SJCRH30 (cell line): ENCODE measurements at regions not wholly inside any gene's neighbourhood (a gene's known extent, or its start where the extent isn't known, plus 50 kb on each side); places are given as distances from the start of the nearest gene placed in this dataset.

Experiments used
- DNase-seq, 2 experiments: peaks; one replicate each; pipeline ENCODE4 v3.0.0-alpha.2; 2015 to 2020
- H3K27ac ChIP-seq: fragments of 250-450 bp; sonication (Bioruptor Pico); 2 replicates; pipeline ENCODE4 v1.5.1; 2020; ENCODE audit warnings: mild to moderate bottlenecking, moderate library complexity
- H3K27me3 ChIP-seq: fragments of 250-450 bp; sonication (Bioruptor Pico); 2 replicates; pipeline ENCODE4 v1.5.1; 2020; ENCODE audit warnings: mild to moderate bottlenecking, moderate library complexity
- H3K36me3 ChIP-seq: fragments of 250-450 bp; sonication (Bioruptor Pico); 2 replicates; pipeline ENCODE4 v1.5.1; 2020; ENCODE audit warnings: mild to moderate bottlenecking, moderate library complexity
- H3K4me1 ChIP-seq: fragments of 250-450 bp; sonication (Bioruptor Pico); 2 replicates; pipeline ENCODE4 v1.5.1; 2020; ENCODE audit warnings: mild to moderate bottlenecking, moderate library complexity
- H3K4me3 ChIP-seq: fragments of 250-450 bp; sonication (Bioruptor Pico); 2 replicates; pipeline ENCODE4 v1.5.1; 2020; ENCODE audit warnings: mild to moderate bottlenecking, moderate library complexity
- H3K9me3 ChIP-seq: fragments of 250-450 bp; sonication (Bioruptor Pico); replicated peaks from 2 replicates; pipeline ENCODE4 v1.5.1; 2020; ENCODE audit warnings: mild to moderate bottlenecking, moderate library complexity

- Histone ChIP-seq H3K9me3 (no peaks in the 10 kb centered on the region), H3K36me3 (no peaks in the 10 kb centered on the region), H3K27ac (no peak overlapping the region), H3K27me3 (no peaks in the 10 kb centered on the region), H3K4me1 (no peaks in the 10 kb centered on the region), H3K4me3 (no peak overlapping the region)
- no peak for DNase-seq
These were observed 353.5 kb upstream of the GOT2 start for GRCh38 chr16:59087641-59088040.

GRCh38 chr16:59067205-59067604 lies 333.1 kb upstream of the GOT2 start:
- no peak overlapping the region for H3K4me3 ChIP-seq
- H3K9me3 ChIP-seq = 0 out of 2 replicates have a peak, but pooled peaks cover 4% of the 10 kb centered on the region
- H3K27ac ChIP-seq = no peak overlapping the region
- DNase-seq = peak; percentile 8 to 23
- H3K4me1 ChIP-seq = peaks cover 6% of the 10 kb centered on the region
- H3K27me3 ChIP-seq = no peaks in the 10 kb centered on the region
- H3K36me3 ChIP-seq = no peaks in the 10 kb centered on the region

GRCh38 chr16:59060207-59060606 lies 326.1 kb upstream of the GOT2 start:
- Histone ChIP-seq H3K36me3 (no peaks in the 10 kb centered on the region), H3K4me1 (no peaks in the 10 kb centered on the region), H3K27ac (no peak overlapping the region), H3K9me3 (no peaks in the 10 kb centered on the region), H3K4me3 (no peak overlapping the region), H3K27me3 (no peaks in the 10 kb centered on the region)
- DNase-seq = no peak

- Histone ChIP-seq H3K4me3 (no peak overlapping the region), H3K27ac (no peak overlapping the region), H3K27me3 (no peaks in the 10 kb centered on the region), H3K9me3 (no peaks in the 10 kb centered on the region), H3K4me1 (no peaks in the 10 kb centered on the region), H3K36me3 (no peaks in the 10 kb centered on the region)
- DNase-seq = no peak
These were observed 324.1 kb upstream of the GOT2 start for GRCh38 chr16:59058250-59058649.

- no peak for DNase-seq
- no peaks in the 10 kb centered on the region for H3K9me3 ChIP-seq
These were observed 319.8 kb upstream of the GOT2 start for GRCh38 chr16:59053911-59054310.

GRCh38 chr16:59052231-59052630 lies 318.1 kb upstream of the GOT2 start:
- Histone ChIP-seq H3K27ac (no peak overlapping the region), H3K27me3 (no peaks in the 10 kb centered on the region), H3K36me3 (no peaks in the 10 kb centered on the region), H3K9me3 (no peaks in the 10 kb centered on the region), H3K4me1 (no peaks in the 10 kb centered on the region), H3K4me3 (no peak overlapping the region)
- DNase-seq = no peak

More at GRCh38 chr16:59053911-59054310, 319.8 kb upstream of the GOT2 start:
- Histone ChIP-seq H3K36me3 (no peaks in the 10 kb centered on the region), H3K4me1 (no peaks in the 10 kb centered on the region), H3K27me3 (no peaks in the 10 kb centered on the region), H3K4me3 (no peak overlapping the region), H3K27ac (no peak overlapping the region)

GRCh38 chr16:59048876-59049275 lies 314.8 kb upstream of the GOT2 start:
- no peaks in the 10 kb centered on the region for H3K36me3 ChIP-seq
- H3K4me1 ChIP-seq = no peaks in the 10 kb centered on the region
- no peak overlapping the region for H3K4me3 ChIP-seq
- no peak for DNase-seq
- no peaks in the 10 kb centered on the region for H3K9me3 ChIP-seq
- no peaks in the 10 kb centered on the region for H3K27me3 ChIP-seq
- no peak overlapping the region for H3K27ac ChIP-seq

- no peak overlapping the region for H3K4me3 ChIP-seq
- no peak for DNase-seq
These were observed 313.0 kb upstream of the GOT2 start for GRCh38 chr16:59047114-59047513.

GRCh38 chr16:59046335-59046734 lies 312.2 kb upstream of the GOT2 start:
- no peaks in the 10 kb centered on the region for H3K9me3 ChIP-seq
- no peak for DNase-seq
- no peak overlapping the region for H3K27ac ChIP-seq

More at GRCh38 chr16:59047114-59047513, 313.0 kb upstream of the GOT2 start:
- Histone ChIP-seq H3K27me3 (no peaks in the 10 kb centered on the region), H3K36me3 (no peaks in the 10 kb centered on the region), H3K27ac (no peak overlapping the region), H3K4me1 (no peaks in the 10 kb centered on the region), H3K9me3 (no peaks in the 10 kb centered on the region)

GRCh38 chr16:59045501-59045900 lies 311.4 kb upstream of the GOT2 start:
- H3K4me1 ChIP-seq = no peaks in the 10 kb centered on the region
- no peaks in the 10 kb centered on the region for H3K36me3 ChIP-seq
- DNase-seq = no peak
- no peak overlapping the region for H3K27ac ChIP-seq
- no peak overlapping the region for H3K4me3 ChIP-seq
- no peaks in the 10 kb centered on the region for H3K9me3 ChIP-seq
- H3K27me3 ChIP-seq = no peaks in the 10 kb centered on the region

More at GRCh38 chr16:59046335-59046734, 312.2 kb upstream of the GOT2 start:
- no peaks in the 10 kb centered on the region for H3K36me3 ChIP-seq
- no peaks in the 10 kb centered on the region for H3K4me1 ChIP-seq
- no peaks in the 10 kb centered on the region for H3K27me3 ChIP-seq
- H3K4me3 ChIP-seq = no peak overlapping the region

GRCh38 chr16:59044616-59045015 lies 310.5 kb upstream of the GOT2 start:
- H3K4me1 ChIP-seq = no peaks in the 10 kb centered on the region; the same call in 1 of the 2 replicates
- no peak for DNase-seq

GRCh38 chr16:59042301-59042700 lies 308.2 kb upstream of the GOT2 start:
- Histone ChIP-seq H3K4me3 (no peak overlapping the region), H3K9me3 (no peaks in the 10 kb centered on the region), H3K27me3 (no peaks in the 10 kb centered on the region), H3K4me1 (peaks cover 4% of the 10 kb centered on the region), H3K27ac (no peak overlapping the region), H3K36me3 (no peaks in the 10 kb centered on the region)
- DNase-seq = no peak

More at GRCh38 chr16:59044616-59045015, 310.5 kb upstream of the GOT2 start:
- Histone ChIP-seq H3K27ac (no peak overlapping the region), H3K27me3 (no peaks in the 10 kb centered on the region), H3K9me3 (no peaks in the 10 kb centered on the region), H3K36me3 (no peaks in the 10 kb centered on the region), H3K4me3 (no peak overlapping the region)

GRCh38 chr16:59039066-59039720 lies 305.1 kb upstream of the GOT2 start:
- H3K4me1 ChIP-seq = peaks cover 4% of the 10 kb centered on the region
- no peaks in the 10 kb centered on the region for H3K36me3 ChIP-seq
- no peak overlapping the region for H3K27ac ChIP-seq
- peak in 1 of 2 experiments; percentile 34 for DNase-seq
- H3K27me3 ChIP-seq = no peaks in the 10 kb centered on the region
- no peak overlapping the region for H3K4me3 ChIP-seq
- H3K9me3 ChIP-seq = no peaks in the 10 kb centered on the region

- Histone ChIP-seq H3K27ac (no peak overlapping the region), H3K4me3 (no peak overlapping the region), H3K9me3 (no peaks in the 10 kb centered on the region; the same call in 1 of the 2 replicates), H3K4me1 (no peaks in the 10 kb centered on the region), H3K27me3 (no peaks in the 10 kb centered on the region), H3K36me3 (no peaks in the 10 kb centered on the region)
- no peak for DNase-seq
These were observed 296.9 kb upstream of the GOT2 start for GRCh38 chr16:59030923-59031485.

- Histone ChIP-seq H3K4me3 (no peak overlapping the region), H3K27me3 (no peaks in the 10 kb centered on the region), H3K27ac (no peak overlapping the region), H3K36me3 (no peaks in the 10 kb centered on the region), H3K4me1 (no peaks in the 10 kb centered on the region), H3K9me3 (no peaks in the 10 kb centered on the region)
- DNase-seq = no peak
These were observed 287.6 kb upstream of the GOT2 start for GRCh38 chr16:59021751-59022150.

GRCh38 chr16:59013930-59014329 lies 279.8 kb upstream of the GOT2 start:
- H3K9me3 ChIP-seq = no peaks in the 10 kb centered on the region
- peaks cover 11% of the 10 kb centered on the region for H3K27me3 ChIP-seq
- no peak overlapping the region for H3K27ac ChIP-seq
- no peaks in the 10 kb centered on the region for H3K4me1 ChIP-seq
- H3K4me3 ChIP-seq = no peak overlapping the region
- DNase-seq = no peak
- H3K36me3 ChIP-seq = no peaks in the 10 kb centered on the region
